ENCODE measurements at regions not wholly inside any gene's neighbourhood (a gene's known extent, or its start where the extent isn't known, plus 50 kb on each side); places are given as distances from the start of the nearest gene placed in this dataset.

GRCh38 chr12:22866406-22866805 is 241.4 kb downstream of the ETNK1 start:
- TF ChIP-seq CTCF (IDR thresholded peaks at IDR 0.05; ENCODE audit: low read depth, low read length): no peak
- no peak for TF ChIP-seq EZH2phosphoT487 (IDR thresholded peaks at IDR 0.05; ENCODE audit: low read depth)
